ENCODE measurements at regions not wholly inside any gene's neighbourhood (a gene's known extent, or its start where the extent isn't known, plus 50 kb on each side); places are given as distances from the start of the nearest gene placed in this dataset.

DNA sequence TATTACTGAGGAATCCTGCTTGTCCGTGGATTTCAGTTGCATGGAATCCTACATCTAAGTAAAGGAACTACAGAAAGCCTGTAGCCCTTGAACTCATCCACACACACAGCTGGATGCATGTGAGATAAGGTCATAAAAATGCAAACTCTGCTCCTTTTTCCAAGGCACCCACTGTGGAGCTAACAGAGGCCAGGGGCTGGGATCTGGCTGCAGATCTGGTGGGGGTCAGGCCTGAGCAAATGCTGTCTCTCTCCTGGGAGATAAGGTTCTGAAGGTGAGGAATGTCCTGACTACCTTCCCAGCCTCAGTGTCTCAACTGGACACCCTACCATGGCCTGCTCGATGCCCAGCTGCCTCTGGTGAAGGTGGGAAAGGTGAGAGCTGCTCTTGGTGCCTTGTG lies 321.5 kb downstream of the LRFN2 start:
- no peak for DNase-seq

DNA sequence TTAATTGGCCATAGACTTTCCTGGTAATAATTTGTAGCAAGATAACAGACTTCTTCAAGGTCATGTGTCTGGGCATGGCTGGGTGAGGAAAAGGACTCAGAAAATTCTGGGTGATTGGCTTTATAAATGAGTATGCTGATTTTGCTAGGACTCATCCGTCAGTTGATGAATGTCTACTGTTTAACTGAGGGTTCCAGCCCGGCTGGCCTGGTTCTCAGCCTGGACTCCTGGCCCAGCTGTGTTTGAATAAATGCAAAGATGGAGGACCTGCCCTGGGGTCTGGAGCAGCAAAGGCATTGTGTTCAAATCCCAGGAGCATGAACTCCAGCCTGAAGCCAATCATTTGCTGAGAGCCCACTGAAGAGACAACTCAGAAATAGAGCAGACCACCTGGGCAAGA lies 323.2 kb downstream of the LRFN2 start:
- DNase-seq: no peak

DNA sequence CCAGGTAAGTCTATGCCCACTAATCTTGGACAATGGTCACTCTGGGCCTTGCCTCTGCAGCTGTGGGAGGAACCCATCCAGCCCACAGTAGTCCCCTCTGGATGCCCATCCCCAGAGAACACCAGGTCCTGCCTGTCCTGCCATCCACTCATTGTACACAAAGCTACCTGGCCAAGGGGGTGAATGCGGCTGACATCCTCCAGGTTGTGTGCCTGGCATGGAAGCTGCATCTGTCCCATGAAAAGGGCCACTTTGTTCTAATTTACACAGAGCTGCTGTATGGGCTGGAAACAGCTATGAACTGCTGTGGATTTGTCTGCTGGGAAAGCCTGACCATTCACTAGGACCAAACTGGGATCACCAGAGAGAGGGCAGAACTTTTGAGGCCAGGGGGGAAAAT lies 324.8 kb downstream of the LRFN2 start:
- no peak for DNase-seq

DNA sequence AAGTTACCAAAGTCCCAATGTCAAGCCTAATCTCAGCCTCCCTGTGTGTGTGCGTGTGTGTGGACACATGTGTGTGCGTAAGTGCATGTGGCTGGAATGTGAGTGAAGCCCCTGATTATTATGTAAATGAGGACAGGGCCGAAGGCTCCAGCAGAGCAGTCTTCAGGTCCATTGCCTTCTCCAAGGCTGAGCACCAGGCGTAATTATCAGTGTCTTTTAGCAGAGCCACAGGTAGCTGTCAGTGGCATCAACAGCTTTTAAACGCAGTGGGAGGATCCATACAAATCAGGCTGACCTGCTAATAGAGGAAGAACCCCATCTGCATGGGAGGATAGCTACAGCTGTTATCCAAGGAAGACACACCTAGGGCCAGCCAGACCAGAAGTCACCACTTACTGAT lies 324.3 kb upstream of the MOCS1 start:
- no peak for DNase-seq

DNA sequence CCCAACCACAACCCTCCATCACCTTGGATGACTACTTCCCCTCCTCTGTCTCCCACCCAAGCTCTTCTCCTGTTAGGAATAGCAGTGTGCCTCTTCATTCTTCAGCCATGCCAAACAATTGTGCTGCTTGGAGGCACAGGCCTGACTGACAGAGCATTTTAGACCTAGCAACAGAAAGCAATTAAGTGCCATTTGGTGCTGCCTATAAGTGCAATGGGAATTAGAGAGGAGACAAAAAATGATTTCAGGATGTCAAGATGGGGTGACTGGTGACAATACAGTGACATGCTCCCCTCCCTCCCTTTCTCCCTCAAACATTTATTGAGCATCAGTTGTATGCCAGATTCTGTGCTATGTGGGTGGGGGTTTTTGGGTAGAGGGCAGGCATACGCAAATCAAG lies 322.6 kb upstream of the MOCS1 start:
- DNase-seq: no peak

DNA sequence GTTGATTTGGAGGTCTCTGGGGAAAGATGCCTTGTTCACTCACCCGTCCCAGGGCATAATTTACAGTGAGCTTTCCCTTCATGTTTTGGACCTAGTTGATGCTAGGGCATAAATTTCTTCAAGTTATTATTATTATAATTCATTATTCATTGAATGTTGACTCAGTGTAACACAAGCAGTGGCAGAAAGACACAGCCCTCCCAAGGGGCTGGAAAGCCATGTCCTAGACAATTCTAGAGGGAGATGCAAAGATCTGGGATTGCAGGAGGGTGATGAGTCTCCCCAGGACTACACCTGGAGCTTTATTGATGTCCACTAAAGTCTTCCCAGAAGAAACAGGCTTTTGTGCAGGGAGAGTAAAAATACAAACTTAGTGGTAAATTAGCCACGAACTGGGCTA lies 322.0 kb upstream of the MOCS1 start:
- no peak for DNase-seq

DNA sequence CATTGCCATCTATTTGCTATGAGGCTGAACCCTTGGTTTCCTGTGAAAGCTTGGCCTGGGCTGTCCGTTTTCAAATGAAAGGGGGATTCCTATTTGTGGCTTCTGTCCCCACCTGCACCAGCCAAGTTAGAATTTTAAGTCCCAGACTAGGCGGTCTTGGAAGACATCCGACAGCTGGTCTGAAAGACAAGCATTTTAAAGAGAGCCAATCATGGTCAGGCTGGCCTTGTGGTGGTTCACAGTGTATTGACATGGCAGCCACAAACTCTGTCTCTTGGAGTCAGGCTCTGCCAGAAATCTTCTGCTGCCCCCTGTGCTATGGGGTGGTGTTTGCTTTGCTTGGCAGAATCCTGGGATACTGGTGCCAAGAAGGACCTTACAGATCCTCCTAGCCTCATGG lies 319.2 kb upstream of the MOCS1 start:
- DNase-seq: no peak

DNA sequence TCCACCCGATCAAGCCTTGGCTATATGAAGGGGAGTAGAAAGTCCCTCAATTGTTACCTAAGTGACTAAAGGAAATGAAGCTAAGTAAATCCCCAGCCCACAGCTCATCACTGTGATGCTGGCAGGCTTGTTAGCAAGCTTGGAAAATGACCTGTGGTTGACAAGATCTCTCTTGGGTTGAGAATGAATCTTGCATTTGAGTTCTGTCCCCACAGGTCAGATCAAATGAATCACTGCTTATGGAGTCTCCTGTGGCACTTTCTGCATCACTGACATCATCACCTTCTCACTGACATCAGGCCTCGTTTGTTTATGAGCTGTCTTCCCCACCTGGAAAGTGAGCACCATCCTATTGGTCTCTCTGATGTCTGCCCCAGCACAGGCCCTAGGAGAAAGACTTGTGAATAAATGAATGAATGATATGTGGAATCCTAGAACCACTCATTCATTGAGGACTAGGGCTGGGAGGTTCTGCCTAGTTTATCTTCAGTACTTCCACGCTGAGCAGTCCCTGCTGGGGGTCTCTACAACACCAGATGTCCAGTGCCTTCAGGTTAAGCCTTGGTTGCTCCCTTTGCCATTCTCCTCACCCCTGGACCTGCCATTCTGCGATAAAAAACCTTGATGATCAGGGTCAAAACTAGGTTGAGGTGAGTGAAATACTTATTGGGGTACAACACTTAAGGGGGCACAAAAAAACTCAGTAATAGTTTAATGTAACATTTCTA lies 318.4 kb upstream of the MOCS1 start:
- DNase-seq: no peak

DNA sequence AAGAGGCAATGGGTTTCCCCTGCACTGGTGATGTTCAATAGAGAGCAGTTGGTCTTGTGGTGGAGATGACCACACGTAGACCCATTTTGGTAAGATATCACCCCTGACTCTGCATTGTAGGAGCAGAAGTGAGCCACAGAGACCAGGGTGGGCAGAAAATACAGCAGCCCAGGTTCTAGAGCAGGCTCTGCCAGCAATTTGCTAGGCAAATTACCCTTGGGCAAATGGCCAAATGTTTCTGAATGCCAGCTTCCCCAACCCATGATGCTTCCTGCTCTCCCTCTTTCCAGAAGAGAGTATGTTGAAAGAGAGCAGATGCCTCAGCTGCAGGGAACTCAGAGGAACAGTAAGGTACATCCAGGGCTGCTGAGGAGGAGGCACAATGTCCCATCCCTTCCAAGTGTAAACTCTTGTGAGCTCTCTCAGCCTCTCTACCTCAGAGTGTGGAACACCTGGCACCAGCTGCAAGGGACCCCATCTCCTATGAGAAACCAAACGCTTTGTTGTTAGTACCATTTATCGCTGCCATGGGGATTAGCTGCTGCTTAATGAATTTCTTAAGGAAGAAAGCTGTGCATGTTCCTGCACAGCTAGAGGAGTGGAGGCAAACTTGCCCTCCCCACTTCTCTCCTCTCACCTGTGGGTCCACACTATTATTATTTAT lies 317.5 kb upstream of the MOCS1 start:
- DNase-seq: no peak

DNA sequence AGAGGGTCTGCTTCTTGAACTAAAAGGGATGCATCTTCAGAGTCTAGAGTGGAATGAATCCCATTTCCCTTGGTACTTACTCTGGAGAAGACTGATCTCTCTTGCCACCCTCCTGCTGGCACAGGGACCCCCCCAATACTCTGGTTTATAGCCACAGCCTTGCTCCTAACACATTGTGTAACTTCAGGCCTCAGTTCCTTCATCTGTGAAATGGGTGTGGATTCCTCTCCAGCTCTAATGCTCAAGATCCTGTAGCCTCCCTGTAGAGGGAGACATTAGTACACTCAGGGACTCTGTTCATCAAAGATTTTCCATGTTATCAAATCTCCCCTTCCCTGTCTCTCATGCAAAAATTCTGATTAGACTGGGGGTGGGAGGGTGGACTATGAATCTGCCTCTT lies 315.7 kb upstream of the MOCS1 start:
- DNase-seq: no peak

DNA sequence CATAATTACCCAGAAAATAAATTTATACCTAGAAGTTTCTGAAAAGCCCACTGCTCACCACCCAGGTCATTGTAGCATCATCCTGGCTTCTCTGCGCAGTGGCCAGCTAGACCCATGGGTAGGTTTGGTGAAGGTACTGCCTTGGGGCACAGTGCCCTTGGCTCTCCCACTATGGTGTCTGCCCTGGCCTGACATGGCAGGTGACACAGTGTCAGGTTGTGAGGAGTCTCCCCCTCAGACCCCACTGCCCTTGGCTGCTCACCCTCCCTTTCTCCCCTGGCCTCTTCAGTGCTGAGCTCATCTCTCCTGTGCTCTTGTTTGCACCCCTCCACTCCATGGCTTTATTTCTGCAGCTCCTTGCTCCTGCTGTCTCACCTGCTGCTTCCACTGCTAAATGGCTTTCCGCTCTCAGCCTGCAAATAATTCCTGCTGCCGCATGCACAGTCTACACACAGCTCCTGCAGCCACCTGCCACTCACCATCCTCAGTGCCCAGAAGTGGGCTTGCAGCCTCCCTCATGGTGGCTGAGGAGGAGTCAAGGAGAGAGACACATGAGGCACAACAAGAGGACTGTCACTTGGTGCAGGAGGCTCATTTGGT lies 313.4 kb upstream of the MOCS1 start:
- no peak for DNase-seq

DNA sequence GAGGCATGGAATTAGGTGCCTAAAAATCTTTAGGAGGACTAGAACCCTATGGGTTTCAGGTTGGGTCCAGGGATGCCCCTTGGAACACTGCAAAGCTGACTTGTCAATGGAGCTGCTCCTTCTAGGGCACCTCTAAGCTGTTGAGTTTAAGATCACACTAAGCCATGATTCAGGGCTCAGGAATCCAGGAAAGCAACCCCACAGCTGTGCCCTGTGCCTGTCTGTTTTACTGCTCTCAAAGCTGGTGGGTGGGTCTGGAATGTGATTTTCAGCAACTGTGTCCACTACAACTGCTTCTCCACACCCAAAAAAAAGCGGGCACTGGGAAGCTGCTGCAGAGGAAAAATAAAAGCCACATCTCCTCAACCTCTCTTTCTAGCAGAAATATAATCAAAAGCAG lies 310.4 kb upstream of the MOCS1 start:
- DNase-seq: no peak

DNA sequence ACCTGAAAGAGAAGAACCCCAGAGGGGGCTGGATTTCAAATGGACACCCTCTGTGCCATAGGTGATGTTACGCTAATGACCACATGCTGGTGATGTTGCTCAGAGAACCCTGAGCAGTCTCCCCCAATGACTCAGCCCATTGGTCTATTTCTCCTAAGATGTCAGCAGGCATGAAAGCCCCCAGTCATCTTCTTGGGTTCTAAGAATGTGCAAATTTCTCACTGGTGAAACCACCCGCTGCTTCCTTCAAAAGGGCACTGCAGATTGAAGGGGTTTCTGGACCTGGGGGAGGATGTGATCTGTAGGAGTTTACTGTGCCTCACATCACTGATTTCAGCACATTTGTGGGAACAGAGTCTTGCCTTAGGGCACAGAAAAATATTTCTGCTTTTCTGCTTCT lies 298.4 kb upstream of the MOCS1 start:
- DNase-seq: no peak

DNA sequence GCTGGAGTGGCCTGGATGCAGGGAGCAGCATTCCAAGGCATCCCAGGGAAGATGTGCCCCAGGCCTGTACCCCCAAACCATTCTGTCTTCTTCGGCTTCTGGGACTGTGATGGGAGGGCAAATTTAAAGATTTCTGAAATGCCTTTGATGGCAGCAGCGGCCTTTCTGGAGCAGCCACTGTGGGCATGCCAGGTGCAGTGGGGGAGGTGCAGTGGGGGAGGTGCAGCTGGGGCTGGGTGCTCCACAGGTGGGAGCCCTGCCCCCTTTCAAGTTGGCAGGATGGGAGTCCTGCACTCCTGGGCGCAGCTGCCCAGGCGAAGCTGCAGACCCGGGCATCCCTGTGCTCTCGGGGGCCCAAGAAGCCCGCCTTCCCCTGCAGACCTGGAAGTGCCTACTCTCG lies 293.5 kb upstream of the MOCS1 start:
- no peak for DNase-seq

DNA sequence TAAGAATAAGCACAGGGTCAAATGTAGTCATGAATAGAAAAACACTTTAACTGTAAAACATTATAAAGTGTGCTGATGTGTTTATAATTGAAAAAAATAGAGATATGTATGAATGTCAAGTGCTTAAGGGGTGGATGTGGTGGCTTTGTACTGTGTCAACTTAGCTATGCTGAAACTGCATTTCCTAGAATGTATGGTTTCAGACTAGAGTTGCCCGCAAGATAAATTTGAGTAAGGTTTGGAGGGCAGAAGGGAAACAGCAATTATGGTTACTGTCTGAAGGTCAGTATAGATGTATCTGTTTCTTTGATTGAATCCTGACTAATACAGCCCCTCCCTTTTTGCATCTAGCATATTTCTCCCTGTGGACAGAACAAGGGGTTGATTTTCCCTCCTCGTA lies 288.1 kb upstream of the MOCS1 start:
- DNase-seq: no peak

DNA sequence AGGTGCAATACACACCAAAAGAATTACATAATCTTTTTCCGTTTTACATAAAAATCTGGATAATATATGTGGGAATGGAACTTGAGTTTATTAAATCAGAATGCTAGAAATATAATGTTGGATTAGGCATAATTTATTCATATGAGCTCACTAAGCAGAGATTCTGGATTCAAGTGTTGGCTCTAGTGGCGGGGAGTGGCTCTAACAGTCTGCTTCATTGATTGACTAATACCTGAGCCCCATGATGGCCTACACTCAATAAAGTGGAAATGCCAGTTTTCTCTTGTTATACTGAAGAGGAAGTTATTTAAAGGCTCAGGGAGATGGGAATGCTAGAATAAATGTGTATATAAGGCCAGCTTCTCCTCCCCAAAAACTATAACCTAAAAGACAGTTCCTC lies 285.5 kb upstream of the MOCS1 start:
- no peak for DNase-seq

DNA sequence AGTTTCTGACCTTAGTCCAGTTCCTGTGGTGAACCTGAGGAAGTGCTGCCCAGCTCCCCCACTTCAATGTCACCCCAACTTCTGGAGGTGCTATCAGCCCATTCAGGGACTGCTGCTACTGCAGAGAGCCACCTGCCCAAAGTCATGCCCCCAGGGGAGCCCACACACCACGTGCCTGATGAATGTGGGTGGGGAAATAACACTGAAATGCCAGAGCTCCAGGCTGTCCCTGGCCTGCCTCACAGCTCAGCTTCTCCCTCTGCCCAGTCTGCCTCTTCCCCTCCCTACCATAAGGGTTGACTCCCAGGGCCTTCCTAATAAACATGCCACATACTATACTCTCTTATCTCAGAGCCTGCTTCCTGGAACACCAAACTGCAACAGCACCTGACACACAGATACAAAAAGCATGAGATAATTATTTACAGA lies 276.4 kb upstream of the MOCS1 start:
- DNase-seq: no peak

DNA sequence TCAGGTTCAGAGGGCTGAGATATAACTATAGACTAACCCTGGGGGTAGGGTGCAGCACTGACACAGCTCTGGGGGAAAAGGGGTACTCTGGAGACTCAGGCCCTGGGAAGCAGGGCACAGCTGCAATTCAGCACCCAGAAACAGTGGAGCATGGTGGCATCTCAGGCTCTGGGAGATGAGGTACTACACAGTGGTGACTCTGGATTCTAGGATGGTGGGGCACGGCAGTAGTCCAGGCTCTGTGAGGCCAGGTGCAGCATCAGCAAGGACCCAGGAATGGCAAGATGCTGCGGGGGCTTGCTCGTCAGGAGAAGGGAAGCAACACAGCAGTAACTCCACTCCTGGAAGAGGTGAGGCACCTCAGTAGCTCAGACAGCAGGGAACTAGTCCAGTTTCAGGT lies 271.5 kb upstream of the MOCS1 start:
- no peak for DNase-seq

DNA sequence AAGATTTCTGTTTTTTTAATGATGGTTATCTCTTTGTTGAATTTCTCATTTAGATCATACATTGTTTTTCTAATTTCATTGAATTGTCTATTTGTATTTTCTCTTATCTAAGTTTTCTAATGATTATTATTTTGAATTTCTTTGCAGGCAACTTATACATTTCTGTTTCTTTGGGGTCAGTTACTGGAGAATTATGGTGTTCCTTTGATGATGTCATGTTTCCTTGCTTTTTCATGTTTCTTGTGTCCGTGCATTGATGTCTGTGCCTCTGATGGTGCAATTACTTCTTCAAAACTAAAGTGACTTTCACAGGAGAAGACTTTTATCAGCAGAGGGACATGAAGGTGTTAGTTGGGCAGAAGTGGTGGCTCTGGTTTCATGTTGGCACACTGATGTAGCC lies 270.7 kb upstream of the MOCS1 start:
- DNase-seq: no peak

DNA sequence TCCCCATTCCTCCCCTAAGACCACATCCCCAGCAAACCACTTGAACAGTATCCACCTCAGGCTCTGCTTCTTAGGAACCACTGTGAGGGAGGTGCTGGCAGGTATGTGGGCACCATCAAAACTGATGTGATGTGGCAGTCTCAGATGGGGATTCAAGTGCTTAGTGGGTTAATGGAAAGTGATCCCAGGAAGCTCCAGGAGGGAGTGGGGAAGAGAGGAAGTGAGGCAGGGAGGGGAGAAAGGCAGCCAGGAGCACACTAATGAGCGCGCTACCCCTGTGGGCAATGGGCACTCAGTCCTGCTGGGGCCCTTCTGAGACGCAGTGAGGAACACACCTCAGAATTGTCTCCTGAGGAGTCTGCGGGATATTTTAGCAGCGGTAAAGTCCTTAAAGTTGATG lies 263.1 kb upstream of the MOCS1 start:
- DNase-seq: no peak

DNA sequence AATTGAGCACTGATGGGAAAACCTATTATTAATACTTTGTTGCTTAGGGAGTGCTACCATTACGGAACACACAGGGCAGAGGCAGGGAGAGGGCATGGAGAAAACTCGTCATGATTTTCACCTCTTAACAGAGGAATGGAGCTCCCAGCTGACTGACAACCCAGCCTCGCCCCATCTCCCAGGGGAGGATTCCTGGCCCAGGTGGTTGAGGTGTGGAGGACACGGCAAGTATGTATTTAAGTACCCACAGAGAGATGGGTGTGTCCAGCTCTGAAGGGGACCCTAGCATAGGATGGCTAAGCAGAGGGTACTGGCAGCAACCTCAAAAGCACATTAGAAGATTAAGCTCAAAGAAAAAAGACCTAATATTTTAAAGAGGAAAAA lies 261.9 kb upstream of the MOCS1 start:
- DNase-seq: no peak

DNA sequence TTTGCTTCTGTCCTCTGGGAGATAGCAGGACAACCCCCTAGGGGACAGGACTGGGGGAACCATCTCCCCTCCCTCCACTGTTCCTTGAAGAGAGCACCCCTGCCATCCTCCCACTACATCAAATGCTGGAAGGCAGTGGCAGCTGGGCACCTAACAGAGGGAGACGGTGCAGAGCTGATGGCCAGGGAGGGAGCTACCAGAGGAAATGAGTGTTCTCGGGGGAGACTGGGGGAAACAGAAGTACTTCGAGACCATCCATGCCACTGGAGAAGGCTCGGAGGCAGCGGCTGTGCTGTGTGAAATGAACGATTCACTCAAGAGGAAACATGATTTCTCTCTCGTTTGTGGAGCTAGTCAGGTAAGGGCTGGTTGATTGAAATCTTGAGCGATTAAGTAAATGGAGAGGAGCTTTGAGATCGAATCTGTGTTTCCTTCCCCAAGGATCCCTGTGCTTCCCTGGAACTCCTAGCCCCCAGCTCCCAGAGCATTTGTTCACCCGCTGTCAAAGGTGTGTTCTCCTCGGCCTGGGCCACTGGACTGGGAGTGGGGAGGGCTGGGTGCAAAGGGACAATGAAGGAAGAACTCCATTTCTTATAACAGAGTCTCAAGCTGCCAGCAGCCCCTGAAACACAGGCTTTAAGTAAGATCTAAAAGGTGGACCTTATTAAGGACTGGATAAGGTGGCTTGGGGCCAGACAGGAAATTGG lies 261.3 kb upstream of the MOCS1 start:
- no peak for DNase-seq

DNA sequence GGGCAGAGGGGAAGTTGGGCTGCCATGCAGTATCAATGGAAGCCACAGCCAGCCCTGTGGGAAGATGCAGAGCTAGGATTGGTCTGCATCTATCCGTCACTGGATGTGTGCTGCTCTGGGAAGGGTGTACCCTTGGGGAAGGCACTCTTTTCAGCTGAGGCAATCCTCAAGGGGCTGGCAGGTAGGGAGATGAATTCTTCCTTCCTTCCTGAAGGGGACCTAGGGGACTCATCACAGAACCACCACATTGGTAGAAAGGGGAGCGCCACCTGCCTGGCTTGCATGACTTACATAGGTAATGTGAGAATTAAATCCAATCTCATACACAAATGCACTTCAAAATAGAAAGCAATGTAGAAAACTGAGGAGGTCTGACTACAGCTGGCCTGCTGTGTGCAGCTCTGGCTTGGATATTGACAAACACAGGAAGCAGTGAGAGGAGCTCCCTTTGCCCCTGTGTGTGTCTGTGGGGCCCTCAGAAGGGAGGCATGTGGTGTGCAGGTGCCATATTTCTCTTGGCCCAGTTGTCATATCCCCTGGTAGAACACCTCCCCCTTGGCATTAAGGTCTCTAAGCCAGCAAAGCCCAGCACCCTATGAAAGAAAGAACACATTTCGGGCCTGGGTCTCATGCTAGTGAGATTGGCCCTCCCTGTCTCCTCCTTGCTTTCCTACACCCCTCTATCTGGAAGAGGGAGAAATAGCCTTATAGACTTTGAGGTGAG lies 260.3 kb upstream of the MOCS1 start:
- DNase-seq: no peak

All from activated naive CD4-positive, alpha-beta T cell treated with Interleukin-2 at 50 U/mL for 16 hours (primary cell).